NT2/D1 (cell line): ENCODE measurements at regions not wholly inside any gene's neighbourhood (a gene's known extent, or its start where the extent isn't known, plus 50 kb on each side); places are given as distances from the start of the nearest gene placed in this dataset.

ENCODE experiments used
- SUZ12 ChIP-seq: IDR thresholded peaks from 2 replicates; pipeline ENCODE4 v1.6.1; 2011; ENCODE audit not compliant: insufficient read length, insufficient read depth; ENCODE audit errors: extremely low read depth
- YY1 ChIP-seq: IDR thresholded peaks from 2 replicates; pipeline ENCODE4 v1.6.1; 2011; ENCODE audit not compliant: insufficient read length, insufficient read depth
- ZNF274 ChIP-seq: IDR thresholded peaks from 2 replicates; pipeline ENCODE4 v1.6.1; 2011; ENCODE audit warnings: mild to moderate bottlenecking, low read depth, low read length

- TF ChIP-seq ZNF274 (no peak), YY1 (no peak), SUZ12 (no peak)
Measured at GRCh38 chr21:35672313-35672712, 388.0 kb downstream of the SETD4 start.
